ENCODE measurements at regions not wholly inside any gene's neighbourhood (a gene's known extent, or its start where the extent isn't known, plus 50 kb on each side); places are given as distances from the start of the nearest gene placed in this dataset.

GRCh38 chr12:77160931-77161330 lies 95.6 kb upstream of the E2F7 start:
- DNase-seq, result no peak
- H3K36me3 Mint-ChIP-seq (ENCODE audit: insufficient read depth), result no peaks in the 10 kb centered on the region
- no peaks in the 10 kb centered on the region for H3K9me3 Mint-ChIP-seq
- no peaks in the 10 kb centered on the region for H3K27me3 Mint-ChIP-seq
- H3K4me3 Mint-ChIP-seq, result no peak overlapping the region
- no peak for ATAC-seq (replicated peaks)
- H3K4me1 Mint-ChIP-seq (ENCODE audit: low read depth in 2 of 2), result no peaks in the 10 kb centered on the region
- H3K27ac Mint-ChIP-seq, result no peak overlapping the region

GRCh38 chr12:77153706-77154105 lies 88.3 kb upstream of the E2F7 start:
- no peaks in the 10 kb centered on the region for H3K36me3 Mint-ChIP-seq (ENCODE audit: insufficient read depth)
- no peaks in the 10 kb centered on the region for H3K9me3 Mint-ChIP-seq
- H3K4me3 Mint-ChIP-seq, result no peak overlapping the region
- H3K4me1 Mint-ChIP-seq (ENCODE audit: low read depth in 2 of 2), result no peaks in the 10 kb centered on the region
- H3K27ac Mint-ChIP-seq, result no peak overlapping the region
- no peak for DNase-seq
- no peak for ATAC-seq (replicated peaks)
- H3K27me3 Mint-ChIP-seq, result no peaks in the 10 kb centered on the region

GRCh38 chr12:77152623-77153193 lies 87.3 kb upstream of the E2F7 start:
- no peak overlapping the region for H3K27ac Mint-ChIP-seq
- ATAC-seq (replicated peaks) (no peak), DNase-seq (no peak)
- H3K27me3 Mint-ChIP-seq, result no peaks in the 10 kb centered on the region
- H3K4me1 Mint-ChIP-seq (ENCODE audit: low read depth in 2 of 2), result no peaks in the 10 kb centered on the region
- no peaks in the 10 kb centered on the region for H3K9me3 Mint-ChIP-seq
- no peak overlapping the region for H3K4me3 Mint-ChIP-seq
- no peaks in the 10 kb centered on the region for H3K36me3 Mint-ChIP-seq (ENCODE audit: insufficient read depth)

- no peaks in the 10 kb centered on the region for H3K4me1 Mint-ChIP-seq (ENCODE audit: low read depth in 2 of 2)
- DNase-seq (no peak), ATAC-seq (replicated peaks) (no peak)
- H3K4me3 Mint-ChIP-seq, result no peak overlapping the region
- no peaks in the 10 kb centered on the region for H3K27me3 Mint-ChIP-seq
- no peaks in the 10 kb centered on the region for H3K36me3 Mint-ChIP-seq (ENCODE audit: insufficient read depth)
- H3K27ac Mint-ChIP-seq, result no peak overlapping the region
- no peaks in the 10 kb centered on the region for H3K9me3 Mint-ChIP-seq
Measured at GRCh38 chr12:77151030-77151429, 85.7 kb upstream of the E2F7 start.

GRCh38 chr12:77133566-77133965 lies 68.2 kb upstream of the E2F7 start:
- Mint-ChIP-seq H3K4me1 (ENCODE audit: low read depth in 2 of 2) (no peaks in the 10 kb centered on the region), H3K27ac (no peak overlapping the region), H3K27me3 (peaks cover 0 to 6% of the 10 kb centered on the region in 2 donors), H3K9me3 (peaks cover 0 to 8% of the 10 kb centered on the region in 2 donors), H3K36me3 (ENCODE audit: insufficient read depth) (no peaks in the 10 kb centered on the region), H3K4me3 (no peak overlapping the region)
- no peak for DNase-seq
- no peak for ATAC-seq (replicated peaks)

GRCh38 chr12:77131977-77132490 lies 66.7 kb upstream of the E2F7 start:
- ATAC-seq (replicated peaks), result no peak
- Mint-ChIP-seq H3K4me3 (no peak overlapping the region), H3K4me1 (ENCODE audit: low read depth in 2 of 2) (no peaks in the 10 kb centered on the region), H3K27me3 (no peaks in the 10 kb centered on the region), H3K36me3 (ENCODE audit: insufficient read depth) (peaks cover 4% of the 10 kb centered on the region), H3K9me3 (peaks cover 0 to 8% of the 10 kb centered on the region in 2 donors), H3K27ac (no peak overlapping the region)
- no peak for DNase-seq

- H3K36me3 Mint-ChIP-seq (ENCODE audit: insufficient read depth), result peaks cover 4% of the 10 kb centered on the region
- peaks cover 0 to 2% of the 10 kb centered on the region in 2 donors for H3K27me3 Mint-ChIP-seq
- H3K4me3 Mint-ChIP-seq, result no peak overlapping the region
- ATAC-seq (replicated peaks) (no peak), DNase-seq (no peak)
- no peak overlapping the region for H3K27ac Mint-ChIP-seq
- no peaks in the 10 kb centered on the region for H3K4me1 Mint-ChIP-seq (ENCODE audit: low read depth in 2 of 2)
- peaks cover 0 to 8% of the 10 kb centered on the region in 2 donors for H3K9me3 Mint-ChIP-seq
Measured at GRCh38 chr12:77130193-77130592, 64.8 kb upstream of the E2F7 start.

GRCh38 chr12:77124767-77125166 lies 59.4 kb upstream of the E2F7 start:
- H3K4me1 Mint-ChIP-seq (ENCODE audit: low read depth in 2 of 2), result no peaks in the 10 kb centered on the region
- H3K4me3 Mint-ChIP-seq, result no peak overlapping the region
- H3K27ac Mint-ChIP-seq, result no peak overlapping the region
- peaks cover 4% of the 10 kb centered on the region for H3K36me3 Mint-ChIP-seq (ENCODE audit: insufficient read depth)
- H3K27me3 Mint-ChIP-seq, result peaks cover 9 to 10% of the 10 kb centered on the region in 2 donors
- H3K9me3 Mint-ChIP-seq, result no peaks in the 10 kb centered on the region
- ATAC-seq (replicated peaks) (no peak), DNase-seq (no peak)

GRCh38 chr12:77122661-77123060 lies 57.3 kb upstream of the E2F7 start:
- ATAC-seq (replicated peaks) (no peak), DNase-seq (no peak)
- no peaks in the 10 kb centered on the region for H3K36me3 Mint-ChIP-seq (ENCODE audit: insufficient read depth)
- H3K4me3 Mint-ChIP-seq, result no peak overlapping the region
- H3K27ac Mint-ChIP-seq, result no peak overlapping the region
- H3K4me1 Mint-ChIP-seq (ENCODE audit: low read depth in 2 of 2), result no peaks in the 10 kb centered on the region
- no peaks in the 10 kb centered on the region for H3K9me3 Mint-ChIP-seq
- H3K27me3 Mint-ChIP-seq, result peaks cover 9 to 10% of the 10 kb centered on the region in 2 donors

- H3K27ac Mint-ChIP-seq, result no peak overlapping the region
- no peak for DNase-seq
Measured at GRCh38 chr12:77122236-77122635, 56.9 kb upstream of the E2F7 start.

GRCh38 chr12:77120156-77121085 lies 55.1 kb upstream of the E2F7 start:
- DNase-seq, result no peak
- no peaks in the 10 kb centered on the region for H3K4me1 Mint-ChIP-seq (ENCODE audit: low read depth in 2 of 2)
- H3K36me3 Mint-ChIP-seq (ENCODE audit: insufficient read depth), result no peaks in the 10 kb centered on the region
- no peaks in the 10 kb centered on the region for H3K9me3 Mint-ChIP-seq
- H3K4me3 Mint-ChIP-seq, result no peak overlapping the region
- peaks cover 9 to 10% of the 10 kb centered on the region in 2 donors for H3K27me3 Mint-ChIP-seq
- H3K27ac Mint-ChIP-seq, result no peak overlapping the region
- no peak for ATAC-seq (replicated peaks)

More at GRCh38 chr12:77122236-77122635, 56.9 kb upstream of the E2F7 start:
- Mint-ChIP-seq H3K4me3 (no peak overlapping the region), H3K9me3 (no peaks in the 10 kb centered on the region), H3K36me3 (ENCODE audit: insufficient read depth) (no peaks in the 10 kb centered on the region), H3K4me1 (ENCODE audit: low read depth in 2 of 2) (no peaks in the 10 kb centered on the region), H3K27me3 (peaks cover 9 to 10% of the 10 kb centered on the region in 2 donors)
- no peak for ATAC-seq (replicated peaks)

- no peak for DNase-seq
- Mint-ChIP-seq H3K27me3 (peaks cover 0 to 6% of the 10 kb centered on the region in 2 donors), H3K27ac (no peak overlapping the region), H3K4me1 (ENCODE audit: low read depth in 2 of 2) (no peaks in the 10 kb centered on the region), H3K9me3 (no peaks in the 10 kb centered on the region), H3K4me3 (no peak overlapping the region), H3K36me3 (ENCODE audit: insufficient read depth) (no peaks in the 10 kb centered on the region)
- no peak for ATAC-seq (replicated peaks)
Measured at GRCh38 chr12:77118696-77119095, 53.3 kb upstream of the E2F7 start.

- DNase-seq, result no peak
- Mint-ChIP-seq H3K27me3 (no peaks in the 10 kb centered on the region), H3K36me3 (ENCODE audit: insufficient read depth) (no peaks in the 10 kb centered on the region), H3K4me1 (ENCODE audit: low read depth in 2 of 2) (no peaks in the 10 kb centered on the region), H3K9me3 (peaks cover 3 to 4% of the 10 kb centered on the region in 2 donors), H3K4me3 (no peak overlapping the region), H3K27ac (no peak overlapping the region)
- ATAC-seq (replicated peaks), result no peak
Measured at GRCh38 chr12:77116277-77116676, 50.9 kb upstream of the E2F7 start.

- H3K4me1 Mint-ChIP-seq (ENCODE audit: low read depth in 2 of 2), result no peaks in the 10 kb centered on the region
- ATAC-seq (replicated peaks) (no peak), DNase-seq (no peak)
- no peak overlapping the region for H3K4me3 Mint-ChIP-seq
- peaks cover 3 to 9% of the 10 kb centered on the region in 2 donors for H3K9me3 Mint-ChIP-seq
- H3K36me3 Mint-ChIP-seq (ENCODE audit: insufficient read depth), result no peaks in the 10 kb centered on the region
- no peaks in the 10 kb centered on the region for H3K27me3 Mint-ChIP-seq
- no peak overlapping the region for H3K27ac Mint-ChIP-seq
Measured at GRCh38 chr12:77115471-77115870, 50.1 kb upstream of the E2F7 start.
